ENCODE measurements at regions not wholly inside any gene's neighbourhood (a gene's known extent, or its start where the extent isn't known, plus 50 kb on each side); places are given as distances from the start of the nearest gene placed in this dataset.

GRCh38 chr7:130995252-130996081, 261.5 kb upstream of the KLF14 start:
- DNase-seq (ENCODE audit: low read depth): peak; percentile 40

- DNase-seq (ENCODE audit: low read depth): peak; percentile 27
These were observed 262.3 kb upstream of the KLF14 start for GRCh38 chr7:130996205-130996832.

- DNase-seq (ENCODE audit: low read depth): peak; percentile 78
These were observed 262.8 kb upstream of the KLF14 start for GRCh38 chr7:130996833-130997231.

GRCh38 chr7:130998993-130999602, 265.1 kb upstream of the KLF14 start:
- peak; percentile 88 for DNase-seq (ENCODE audit: low read depth)

- no peak for DNase-seq (ENCODE audit: low read depth)
These were observed 265.9 kb upstream of the KLF14 start for GRCh38 chr7:130999926-131000325.

GRCh38 chr7:131000389-131000788, 266.4 kb upstream of the KLF14 start:
- DNase-seq (ENCODE audit: low read depth): no peak

- DNase-seq (ENCODE audit: low read depth): no peak
These were observed 266.9 kb upstream of the KLF14 start for GRCh38 chr7:131000873-131001272.

- DNase-seq (ENCODE audit: low read depth): no peak
These were observed 268.6 kb upstream of the KLF14 start for GRCh38 chr7:131002600-131002999.

- DNase-seq (ENCODE audit: low read depth): no peak
These were observed 269.6 kb upstream of the KLF14 start for GRCh38 chr7:131003634-131004033.

GRCh38 chr7:131004371-131004770, 270.4 kb upstream of the KLF14 start:
- no peak for DNase-seq (ENCODE audit: low read depth)

- peak; percentile 72 for DNase-seq (ENCODE audit: low read depth)
These were observed 273.7 kb upstream of the KLF14 start for GRCh38 chr7:131007439-131008330.

- peak; percentile 45 for DNase-seq (ENCODE audit: low read depth)
These were observed 275.1 kb upstream of the KLF14 start for GRCh38 chr7:131008840-131009711.

- no peak for DNase-seq (ENCODE audit: low read depth)
These were observed 276.2 kb upstream of the KLF14 start for GRCh38 chr7:131010029-131010716.

GRCh38 chr7:131010717-131011431, 276.9 kb upstream of the KLF14 start:
- DNase-seq (ENCODE audit: low read depth): peak; percentile 56

- DNase-seq (ENCODE audit: low read depth): no peak
These were observed 277.4 kb upstream of the KLF14 start for GRCh38 chr7:131011432-131011742.

- DNase-seq (ENCODE audit: low read depth): peak; percentile 93
These were observed 278.0 kb upstream of the KLF14 start for GRCh38 chr7:131011976-131012375.

GRCh38 chr7:131012477-131013031, 278.5 kb upstream of the KLF14 start:
- peak; percentile 57 for DNase-seq (ENCODE audit: low read depth)

GRCh38 chr7:131013716-131014115, 279.7 kb upstream of the KLF14 start:
- DNase-seq (ENCODE audit: low read depth): peak; percentile 77

- no peak for DNase-seq (ENCODE audit: low read depth)
These were observed 281.1 kb upstream of the KLF14 start for GRCh38 chr7:131014906-131015656.
